ENCODE measurements at regions not wholly inside any gene's neighbourhood (a gene's known extent, or its start where the extent isn't known, plus 50 kb on each side); places are given as distances from the start of the nearest gene placed in this dataset.

- TF ChIP-seq CTCF (conservative IDR thresholded peaks at IDR 0.05) = no peak
- peak overlapping the region; percentile 45; the same call in 1 of the 2 replicates for H3K27ac ChIP-seq
Observed at GRCh38 chr1:34378968-34379856, 202.5 kb downstream of the C1orf94 start.

GRCh38 chr1:34379911-34380310 lies 203.2 kb downstream of the C1orf94 start:
- peak overlapping the region; percentile 45; the same call in 1 of the 2 replicates for H3K27ac ChIP-seq
- no peak for TF ChIP-seq CTCF (conservative IDR thresholded peaks at IDR 0.05)

GRCh38 chr1:34380526-34381124 lies 203.9 kb downstream of the C1orf94 start:
- TF ChIP-seq CTCF (conservative IDR thresholded peaks at IDR 0.05) = no peak
- H3K27ac ChIP-seq = peak overlapping the region; percentile 45; the same call in 1 of the 2 replicates

- no peak for TF ChIP-seq CTCF (conservative IDR thresholded peaks at IDR 0.05)
- no peak overlapping the region for H3K27ac ChIP-seq
Observed at GRCh38 chr1:34389974-34390373, 213.3 kb downstream of the C1orf94 start.

GRCh38 chr1:34396042-34396441 lies 219.3 kb downstream of the C1orf94 start:
- H3K27ac ChIP-seq = no peak overlapping the region
- no peak for TF ChIP-seq CTCF (conservative IDR thresholded peaks at IDR 0.05)

- no peak overlapping the region for H3K27ac ChIP-seq
- TF ChIP-seq CTCF (conservative IDR thresholded peaks at IDR 0.05) = no peak
Observed at GRCh38 chr1:34398241-34398915, 221.7 kb downstream of the C1orf94 start.

- no peak overlapping the region for H3K27ac ChIP-seq
- no peak for TF ChIP-seq CTCF (conservative IDR thresholded peaks at IDR 0.05)
Observed at GRCh38 chr1:34398916-34399275, 222.2 kb downstream of the C1orf94 start.

Measured in VCaP (cell line).